Body of pancreas (tissue), 4 donors: ENCODE measurements at regions not wholly inside any gene's neighbourhood (a gene's known extent, or its start where the extent isn't known, plus 50 kb on each side); places are given as distances from the start of the nearest gene placed in this dataset.

Experiments used
- ATAC-seq: fragments of 150-250 bp; one replicate; pipeline ENCODE4 v1.9.1; 2016
- DNase-seq, 4 donors: peaks; one replicate each; pipeline ENCODE4 v3.0.0-alpha.2; 2019
- H3K27ac ChIP-seq, 4 donors: fragments of 200-600 bp; sonication (generic); 1 replicate in 3 of 4; 2 replicates in 1 of 4; pipeline versions ENCODE4 v1.5.1 to v1.6.1; 2016 to 2019; ENCODE audit warnings: mild to moderate bottlenecking in 1 of 4, mixed read lengths in 1 of 4, moderate library complexity in 1 of 4
- H3K27me3 ChIP-seq, 2 donors: fragments of 200-600 bp; sonication (generic); one replicate each; pipeline ENCODE4 v1.6.0; 2016; ENCODE audit warnings: mild to moderate bottlenecking in 1 of 2
- H3K36me3 ChIP-seq, 2 donors: fragments of 200-600 bp; sonication (generic); replicated peaks in 1 of 2; 2 replicates each; pipeline ENCODE4 v1.5.1; 2016; ENCODE audit warnings: low read depth in 2 of 2; ENCODE audit not compliant: insufficient read depth in 1 of 2
- H3K4me1 ChIP-seq: fragments of 200-600 bp; sonication (generic); one replicate; pipeline ENCODE4 v1.6.0; 2016
- H3K4me3 ChIP-seq, 2 donors: fragments of 200-600 bp; sonication (generic); 1 replicate in 1 of 2; 2 replicates in 1 of 2; pipeline ENCODE4 v1.5.1; 2016 to 2019
- H3K9me3 ChIP-seq, 3 donors: fragments of 200-600 bp; sonication (generic); 1 replicate in 2 of 3; 2 replicates in 1 of 3; pipeline ENCODE4 v1.5.1; 2016
- POLR2A ChIP-seq, 3 donors: fragments of 450-650 bp; IDR thresholded peaks; one replicate each; pipeline ENCODE4 v1.6.1; 2016; ENCODE audit warnings: antibody characterized with exemption in 3 of 3, mild to moderate bottlenecking in 2 of 3
- WGBS, 2 donors: methylation state at CpG; one replicate each; pipeline ENCODE4 v1.1.5; 2017; 5-methylcytosine and 5-hydroxymethylcytosine counted together
- intact Hi-C: fragments of 100-400 bp; cut with DNase I; formaldehyde crosslinking; loops from one replicate; pipeline ENCODE4 v1.15.1; 2023
- TF ChIP-seq, protein P1 (sequence below), 7 experiments: fragments of 450-650 bp in 4 of 7; fragments of 200-600 bp in 3 of 7; sonication (generic) in 3 of 7; IDR thresholded peaks; one replicate each; pipeline ENCODE4 v1.5.1; 2016 to 2019; ENCODE audit warnings: antibody characterized with exemption in 7 of 7

GRCh38 chr5:84599964-84600363 is 215.3 kb upstream of the EDIL3 start:
- no peaks in the 10 kb centered on the region for H3K4me1 ChIP-seq
- intact Hi-C loops, result no loop called here
- H3K9me3 ChIP-seq, result no peaks in the 10 kb centered on the region
- TF ChIP-seq, protein P1, sequence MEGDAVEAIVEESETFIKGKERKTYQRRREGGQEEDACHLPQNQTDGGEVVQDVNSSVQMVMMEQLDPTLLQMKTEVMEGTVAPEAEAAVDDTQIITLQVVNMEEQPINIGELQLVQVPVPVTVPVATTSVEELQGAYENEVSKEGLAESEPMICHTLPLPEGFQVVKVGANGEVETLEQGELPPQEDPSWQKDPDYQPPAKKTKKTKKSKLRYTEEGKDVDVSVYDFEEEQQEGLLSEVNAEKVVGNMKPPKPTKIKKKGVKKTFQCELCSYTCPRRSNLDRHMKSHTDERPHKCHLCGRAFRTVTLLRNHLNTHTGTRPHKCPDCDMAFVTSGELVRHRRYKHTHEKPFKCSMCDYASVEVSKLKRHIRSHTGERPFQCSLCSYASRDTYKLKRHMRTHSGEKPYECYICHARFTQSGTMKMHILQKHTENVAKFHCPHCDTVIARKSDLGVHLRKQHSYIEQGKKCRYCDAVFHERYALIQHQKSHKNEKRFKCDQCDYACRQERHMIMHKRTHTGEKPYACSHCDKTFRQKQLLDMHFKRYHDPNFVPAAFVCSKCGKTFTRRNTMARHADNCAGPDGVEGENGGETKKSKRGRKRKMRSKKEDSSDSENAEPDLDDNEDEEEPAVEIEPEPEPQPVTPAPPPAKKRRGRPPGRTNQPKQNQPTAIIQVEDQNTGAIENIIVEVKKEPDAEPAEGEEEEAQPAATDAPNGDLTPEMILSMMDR (IDR thresholded peaks at IDR 0.05), result no peak
- TF ChIP-seq POLR2A (IDR thresholded peaks at IDR 0.05), result no peak
- no peak for DNase-seq
- no peak for ATAC-seq
- H3K27me3 ChIP-seq, result no peaks in the 10 kb centered on the region
- WGBS, 2 donors, result 47 to 70% methylated on average over 3 of the region's 3 CpGs
- no peak overlapping the region for H3K27ac ChIP-seq
- no peaks in the 10 kb centered on the region for H3K36me3 ChIP-seq
- H3K4me3 ChIP-seq, result no peak overlapping the region

- no peak overlapping the region for H3K27ac ChIP-seq
- DNase-seq (no peak), ATAC-seq (no peak)
- no peaks in the 10 kb centered on the region for H3K4me1 ChIP-seq
- no peaks in the 10 kb centered on the region for H3K27me3 ChIP-seq
- intact Hi-C loops, result no loop called here
- TF ChIP-seq POLR2A (IDR thresholded peaks at IDR 0.05), result no peak
- TF ChIP-seq, protein P1 (IDR thresholded peaks at IDR 0.05), result no peak
- no peak overlapping the region for H3K4me3 ChIP-seq
- no peaks in the 10 kb centered on the region for H3K36me3 ChIP-seq
- H3K9me3 ChIP-seq, result no peaks in the 10 kb centered on the region
- 39 to 48% methylated on average over 2 of the region's 2 CpGs for WGBS, 2 donors
These were observed 213.2 kb upstream of the EDIL3 start for GRCh38 chr5:84597904-84598303.

- Histone ChIP-seq H3K9me3 (no peaks in the 10 kb centered on the region), H3K27ac (no peak overlapping the region), H3K27me3 (no peaks in the 10 kb centered on the region), H3K4me1 (no peaks in the 10 kb centered on the region), H3K36me3 (no peaks in the 10 kb centered on the region), H3K4me3 (no peak overlapping the region)
- no peak for ATAC-seq
- intact Hi-C loops, result no loop called here
- DNase-seq, result no peak
- TF ChIP-seq POLR2A (IDR thresholded peaks at IDR 0.05), result no peak
- TF ChIP-seq, protein P1 (IDR thresholded peaks at IDR 0.05), result no peak
- WGBS, 2 donors, result 86 to 89% methylated on average over 3 of the region's 3 CpGs
These were observed 205.9 kb upstream of the EDIL3 start for GRCh38 chr5:84590629-84591028.

DNA sequence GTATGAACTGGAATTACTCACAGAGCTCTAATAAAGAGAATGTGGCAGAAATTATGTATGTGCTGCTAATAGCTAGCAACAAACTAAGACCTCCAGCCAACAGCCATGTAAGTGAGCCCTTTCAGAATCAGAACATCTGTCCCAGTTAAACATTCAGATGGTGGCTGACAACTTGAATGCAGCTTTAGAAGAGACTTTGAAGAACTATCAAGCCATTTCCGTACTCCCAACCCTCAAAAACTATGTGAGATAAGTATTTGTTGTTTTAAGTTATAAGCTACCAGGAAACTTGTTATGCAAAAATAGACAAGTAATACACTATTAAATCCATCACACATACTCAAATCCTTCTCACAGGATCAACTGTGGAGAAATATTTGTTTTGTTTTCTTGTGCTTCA is 205.2 kb upstream of the EDIL3 start:
- H3K27me3 ChIP-seq, result no peaks in the 10 kb centered on the region
- H3K4me3 ChIP-seq, result no peak overlapping the region
- no peak overlapping the region for H3K27ac ChIP-seq
- intact Hi-C loops, result no loop called here
- TF ChIP-seq, protein P1 (IDR thresholded peaks at IDR 0.05), result no peak
- no peak for TF ChIP-seq POLR2A (IDR thresholded peaks at IDR 0.05)
- no peaks in the 10 kb centered on the region for H3K36me3 ChIP-seq
- DNase-seq (no peak), ATAC-seq (no peak)
- no peaks in the 10 kb centered on the region for H3K4me1 ChIP-seq
- 36 to 57% methylated on average over 1 of the region's 1 CpG for WGBS, 2 donors
- H3K9me3 ChIP-seq, result no peaks in the 10 kb centered on the region

GRCh38 chr5:84585218-84585617 is 200.5 kb upstream of the EDIL3 start:
- 59 to 61% methylated on average over 5 of the region's 5 CpGs for WGBS, 2 donors
- no peaks in the 10 kb centered on the region for H3K27me3 ChIP-seq
- no peaks in the 10 kb centered on the region for H3K9me3 ChIP-seq
- no peak for TF ChIP-seq POLR2A (IDR thresholded peaks at IDR 0.05)
- TF ChIP-seq, protein P1 (IDR thresholded peaks at IDR 0.05), result no peak
- ATAC-seq, result no peak
- DNase-seq, result no peak
- intact Hi-C loops, result no loop called here
- H3K36me3 ChIP-seq, result no peaks in the 10 kb centered on the region
- no peak overlapping the region for H3K27ac ChIP-seq
- H3K4me3 ChIP-seq, result no peak overlapping the region
- H3K4me1 ChIP-seq, result no peaks in the 10 kb centered on the region
